PC-9 (cell line): ENCODE measurements at regions not wholly inside any gene's neighbourhood (a gene's known extent, or its start where the extent isn't known, plus 50 kb on each side); places are given as distances from the start of the nearest gene placed in this dataset.

Experiments
- CTCF ChIP-seq: fragments of 200-600 bp; sonication (generic); conservative IDR thresholded peaks from 2 replicates; pipeline ENCODE4 v1.6.1; 2017; ENCODE audit warnings: mixed run types, antibody characterized with exemption, mild to moderate bottlenecking, moderate library complexity
- EZH2 ChIP-seq: fragments of 200-600 bp; sonication (generic); IDR thresholded peaks from 2 replicates; pipeline ENCODE4 v1.8.0; 2017; ENCODE audit warnings: antibody characterized with exemption, low read depth

GRCh38 chr13:24076109-24076508, 84.4 kb upstream of the SPATA13 start:
- TF ChIP-seq CTCF (no peak), EZH2 (no peak)
